ENCODE measurements at regions not wholly inside any gene's neighbourhood (a gene's known extent, or its start where the extent isn't known, plus 50 kb on each side); places are given as distances from the start of the nearest gene placed in this dataset.
"Not testable (repeated sequence)": the region's sequence is repeated elsewhere in the genome, so short reads cannot be mapped to it uniquely, and the experiment has no call there.

DNA sequence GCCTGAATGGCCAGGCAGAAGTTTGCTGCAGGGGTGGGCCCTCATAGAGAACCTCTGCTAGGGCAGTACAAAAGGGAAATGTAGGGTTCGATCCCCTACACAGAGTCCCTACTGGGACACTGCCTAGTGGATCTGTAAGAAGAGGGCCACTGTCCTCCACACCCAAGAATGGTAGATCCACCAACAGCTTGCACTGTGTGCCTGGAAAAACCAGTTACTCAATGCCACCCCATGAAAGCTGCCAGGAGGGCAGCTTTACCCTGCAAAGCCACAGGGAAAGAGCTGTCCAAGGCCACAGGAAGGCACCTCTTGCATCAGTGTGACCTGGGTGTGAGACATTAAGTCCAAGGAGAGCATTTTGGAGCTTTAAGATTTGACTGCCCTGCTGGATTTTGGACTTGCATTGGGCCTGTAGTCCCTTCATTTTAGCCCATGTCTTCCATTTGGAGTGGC is 781.6 kb downstream of the TRAM1L1 start:
- Histone ChIP-seq H3K4me3 (no peak overlapping the region), H3K27me3 (ENCODE audit: control insufficient read depth in 3 of 3, insufficient read depth in 3 of 3, low read length in 2 of 3) (no peaks in the 10 kb centered on the region), H3K27ac (ENCODE audit: low read depth in 1 of 2, low read length in 1 of 2) (no peak overlapping the region), H3K36me3 (ENCODE audit: control insufficient read depth in 4 of 4, insufficient read depth in 4 of 4, low read length in 4 of 4) (no peaks in the 10 kb centered on the region), H3K4me1 (ENCODE audit: control insufficient read depth in 5 of 5, insufficient read depth in 5 of 5, low read length in 5 of 5) (no peaks in the 10 kb centered on the region), H3K9ac (ENCODE audit: insufficient read depth in 1 of 2, low read length in 2 of 2) (no peak overlapping the region), H3K9me3 (ENCODE audit: control insufficient read depth in 4 of 4, insufficient read depth in 3 of 4, low read length in 3 of 4) (no peaks in the 10 kb centered on the region)
- no peak for DNase-seq
- WGBS, 2 donors = 86 to 91% methylated on average over 1 of the region's 1 CpG
- ATAC-seq (ENCODE audit: insufficient read depth, low FRiP score) = no peak
- TF ChIP-seq CTCF (IDR thresholded peaks at IDR 0.05; ENCODE audit: control extremely low read depth, extremely low read depth) = no peak

- no peaks in the 10 kb centered on the region for H3K9me3 ChIP-seq (ENCODE audit: control insufficient read depth in 4 of 4, insufficient read depth in 3 of 4, low read length in 3 of 4)
- H3K27ac ChIP-seq (ENCODE audit: low read depth in 1 of 2, low read length in 1 of 2) = no peak overlapping the region
- no peak for DNase-seq
- 83 to 89% methylated on average over 3 of the region's 3 CpGs for WGBS, 2 donors
- TF ChIP-seq CTCF (IDR thresholded peaks at IDR 0.05; ENCODE audit: control extremely low read depth, extremely low read depth) = no peak
- no peak for ATAC-seq (ENCODE audit: insufficient read depth, low FRiP score)
- H3K9ac ChIP-seq (ENCODE audit: insufficient read depth in 1 of 2, low read length in 2 of 2) = no peak overlapping the region
- no peaks in the 10 kb centered on the region for H3K27me3 ChIP-seq (ENCODE audit: control insufficient read depth in 3 of 3, insufficient read depth in 3 of 3, low read length in 2 of 3)
- no peak overlapping the region for H3K4me3 ChIP-seq
- no peaks in the 10 kb centered on the region for H3K36me3 ChIP-seq (ENCODE audit: control insufficient read depth in 4 of 4, insufficient read depth in 4 of 4, low read length in 4 of 4)
- H3K4me1 ChIP-seq (ENCODE audit: control insufficient read depth in 5 of 5, insufficient read depth in 5 of 5, low read length in 5 of 5) = no peaks in the 10 kb centered on the region
These were observed 782.2 kb downstream of the TRAM1L1 start for GRCh38 chr4:116302990-116303735.

DNA sequence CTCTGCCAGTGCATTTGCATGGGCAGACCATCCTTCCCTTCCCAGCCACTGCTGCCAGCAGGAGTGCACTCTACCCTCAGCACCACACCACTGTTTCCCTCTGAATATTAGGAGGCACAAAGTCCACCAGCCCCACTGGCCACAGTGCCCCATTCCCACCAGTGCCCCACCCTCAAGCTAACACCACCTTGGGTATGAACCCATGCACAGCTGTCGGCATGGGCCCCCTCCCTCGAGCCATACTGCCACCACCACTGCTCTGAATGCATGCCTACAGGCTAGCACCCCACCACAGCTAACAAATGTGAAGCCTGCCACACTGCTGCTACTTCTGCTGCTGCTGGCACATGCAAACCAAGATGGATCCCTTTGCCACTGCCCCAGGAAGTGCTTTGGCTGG is 810.4 kb downstream of the TRAM1L1 start:
- Histone ChIP-seq H3K4me1 (ENCODE audit: control insufficient read depth in 5 of 5, insufficient read depth in 5 of 5, low read length in 5 of 5) (no peaks in the 10 kb centered on the region), H3K27me3 (ENCODE audit: control insufficient read depth in 3 of 3, insufficient read depth in 3 of 3, low read length in 2 of 3) (no peaks in the 10 kb centered on the region), H3K9ac (ENCODE audit: insufficient read depth in 1 of 2, low read length in 2 of 2) (no peak overlapping the region), H3K27ac (ENCODE audit: low read depth in 1 of 2, low read length in 1 of 2) (no peak overlapping the region), H3K4me3 (no peak overlapping the region), H3K36me3 (ENCODE audit: control insufficient read depth in 4 of 4, insufficient read depth in 4 of 4, low read length in 4 of 4) (no peaks in the 10 kb centered on the region), H3K9me3 (ENCODE audit: control insufficient read depth in 4 of 4, insufficient read depth in 3 of 4, low read length in 3 of 4) (peaks cover 0 to 5% (median 2%) of the 10 kb centered on the region in 4 donors)
- WGBS, 2 donors = 84 to 86% methylated on average over 2 of the region's 2 CpGs
- DNase-seq (no peak), ATAC-seq (ENCODE audit: insufficient read depth, low FRiP score) (no peak)
- no peak for TF ChIP-seq CTCF (IDR thresholded peaks at IDR 0.05; ENCODE audit: control extremely low read depth, extremely low read depth)

- Histone ChIP-seq H3K27me3 (ENCODE audit: control insufficient read depth in 3 of 3, insufficient read depth in 3 of 3, low read length in 2 of 3) (no peaks in the 10 kb centered on the region), H3K36me3 (ENCODE audit: control insufficient read depth in 4 of 4, insufficient read depth in 4 of 4, low read length in 4 of 4) (no peaks in the 10 kb centered on the region), H3K4me3 (no peak overlapping the region), H3K9ac (ENCODE audit: insufficient read depth in 1 of 2, low read length in 2 of 2) (no peak overlapping the region), H3K4me1 (ENCODE audit: control insufficient read depth in 5 of 5, insufficient read depth in 5 of 5, low read length in 5 of 5) (no peaks in the 10 kb centered on the region), H3K27ac (ENCODE audit: low read depth in 1 of 2, low read length in 1 of 2) (no peak overlapping the region), H3K9me3 (ENCODE audit: control insufficient read depth in 4 of 4, insufficient read depth in 3 of 4, low read length in 3 of 4) (peaks cover 0 to 5% (median 2%) of the 10 kb centered on the region in 4 donors)
- ATAC-seq (ENCODE audit: insufficient read depth, low FRiP score) (no peak), DNase-seq (no peak)
- 72 to 87% methylated on average over 1 of the region's 1 CpG for WGBS, 2 donors
- TF ChIP-seq CTCF (IDR thresholded peaks at IDR 0.05; ENCODE audit: control extremely low read depth, extremely low read depth) = no peak
These were observed 813.0 kb downstream of the TRAM1L1 start for GRCh38 chr4:116272336-116272735.

DNA sequence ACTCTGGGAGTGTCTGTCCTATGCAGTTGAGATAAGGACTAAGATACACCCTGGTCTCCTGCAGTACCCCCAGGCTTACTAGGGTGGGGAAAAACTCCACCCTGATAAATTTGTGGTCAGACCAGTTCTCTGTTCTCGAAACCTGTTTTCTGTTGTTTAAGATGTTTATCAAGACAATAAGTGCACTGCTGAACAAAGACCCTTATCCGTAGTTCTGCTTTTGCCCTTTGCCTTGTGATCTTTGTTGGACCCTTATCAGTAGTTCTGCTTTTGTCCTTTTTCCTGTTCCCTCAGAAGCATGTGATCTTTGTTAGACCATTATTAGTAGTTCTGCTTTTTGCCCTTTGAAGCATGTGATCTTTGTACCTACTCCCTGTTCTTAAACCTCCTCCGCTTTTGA is 824.4 kb downstream of the TRAM1L1 start:
- ATAC-seq (ENCODE audit: insufficient read depth, low FRiP score); DNase-seq; H3K27ac ChIP-seq (ENCODE audit: low read depth in 1 of 2, low read length in 1 of 2); H3K9ac ChIP-seq (ENCODE audit: insufficient read depth in 1 of 2, low read length in 2 of 2); H3K36me3 ChIP-seq (ENCODE audit: control insufficient read depth in 4 of 4, insufficient read depth in 4 of 4, low read length in 4 of 4); H3K4me3 ChIP-seq; H3K27me3 ChIP-seq (ENCODE audit: control insufficient read depth in 3 of 3, insufficient read depth in 3 of 3, low read length in 2 of 3); H3K4me1 ChIP-seq (ENCODE audit: control insufficient read depth in 5 of 5, insufficient read depth in 5 of 5, low read length in 5 of 5): not testable (repeated sequence)
- peaks cover 0 to 11% (median 6%) of the 10 kb centered on the region in 4 donors for H3K9me3 ChIP-seq (ENCODE audit: control insufficient read depth in 4 of 4, insufficient read depth in 3 of 4, low read length in 3 of 4)
- 56 to 58% methylated on average over 3 of the region's 3 CpGs for WGBS, 2 donors

Measured in lung (tissue), 11 donors.